GM18951 (cell line): ENCODE measurements at regions not wholly inside any gene's neighbourhood (a gene's known extent, or its start where the extent isn't known, plus 50 kb on each side); places are given as distances from the start of the nearest gene placed in this dataset.

Experiments used
- POLR2A ChIP-seq: IDR thresholded peaks from 4 replicates; pipeline ENCODE4 v1.6.1; 2011; ENCODE audit warnings: mild to moderate bottlenecking; ENCODE audit not compliant: insufficient read length, insufficient read depth; ENCODE audit errors: extremely low read depth
- in situ Hi-C: fragments of 300-500 bp; cut with MboI; formaldehyde crosslinking; loops from one replicate; pipeline ENCODE4 v1.12.0; 2022; ENCODE audit warnings: low sequenced_read_pairs, mixed read lengths, inconsistent platforms; ENCODE audit not compliant: unreplicated experiment

GRCh38 chr17:72427761-72428109, 306.9 kb downstream of the SOX9 start:
- in situ Hi-C loops: no loop called here
- no peak for TF ChIP-seq POLR2A

- in situ Hi-C loops: no loop called here
Observed at GRCh38 chr17:72429066-72429638, 308.3 kb downstream of the SOX9 start.

GRCh38 chr17:72430611-72431432, 310.0 kb downstream of the SOX9 start:
- TF ChIP-seq POLR2A: no peak
- in situ Hi-C loops: no loop called here

More at GRCh38 chr17:72429066-72429638, 308.3 kb downstream of the SOX9 start:
- no peak for TF ChIP-seq POLR2A

GRCh38 chr17:72432143-72432621, 311.4 kb downstream of the SOX9 start:
- TF ChIP-seq POLR2A: no peak
- in situ Hi-C loops: no loop called here

- in situ Hi-C loops: no loop called here
Observed at GRCh38 chr17:72432881-72433280, 312.1 kb downstream of the SOX9 start.

GRCh38 chr17:72433797-72434196, 313.0 kb downstream of the SOX9 start:
- in situ Hi-C loops: no loop called here
- TF ChIP-seq POLR2A: no peak

More at GRCh38 chr17:72432881-72433280, 312.1 kb downstream of the SOX9 start:
- no peak for TF ChIP-seq POLR2A

GRCh38 chr17:72434581-72434980, 313.8 kb downstream of the SOX9 start:
- no peak for TF ChIP-seq POLR2A
- in situ Hi-C loops: no loop called here

GRCh38 chr17:72434991-72435618, 314.3 kb downstream of the SOX9 start:
- in situ Hi-C loops: no loop called here
- TF ChIP-seq POLR2A: no peak

- in situ Hi-C loops: no loop called here
- TF ChIP-seq POLR2A: no peak
Observed at GRCh38 chr17:72438783-72439182, 318.0 kb downstream of the SOX9 start.

GRCh38 chr17:72439893-72440502, 319.2 kb downstream of the SOX9 start:
- no peak for TF ChIP-seq POLR2A
- in situ Hi-C loops: no loop called here

- TF ChIP-seq POLR2A: no peak
- in situ Hi-C loops: no loop called here
Observed at GRCh38 chr17:72440961-72441360, 320.1 kb downstream of the SOX9 start.

GRCh38 chr17:72441909-72442308, 321.1 kb downstream of the SOX9 start:
- no peak for TF ChIP-seq POLR2A
- in situ Hi-C loops: no loop called here

- in situ Hi-C loops: no loop called here
- no peak for TF ChIP-seq POLR2A
Observed at GRCh38 chr17:72444517-72445054, 323.8 kb downstream of the SOX9 start.
